Tibial nerve (tissue), 3 donors: ENCODE measurements at regions not wholly inside any gene's neighbourhood (a gene's known extent, or its start where the extent isn't known, plus 50 kb on each side); places are given as distances from the start of the nearest gene placed in this dataset.
"Not testable (repeated sequence)": the region's sequence is repeated elsewhere in the genome, so short reads cannot be mapped to it uniquely, and the experiment has no call there.

ENCODE experiments used
- CTCF ChIP-seq, 5 experiments: fragments of 200-600 bp in 3 of 5; fragments of 450-650 bp in 2 of 5; sonication (generic) in 3 of 5; IDR thresholded peaks; one replicate each; pipeline ENCODE4 v1.5.1; 2016 to 2019; ENCODE audit warnings: antibody characterized with exemption in 5 of 5, mild to moderate bottlenecking in 3 of 5, moderate library complexity in 2 of 5
- POLR2A ChIP-seq, 2 donors: fragments of 450-650 bp; IDR thresholded peaks; one replicate each; pipeline ENCODE4 v1.6.1; 2017; ENCODE audit warnings: antibody characterized with exemption in 2 of 2, mild to moderate bottlenecking in 2 of 2, moderate library complexity in 2 of 2

- TF ChIP-seq CTCF, POLR2A (IDR thresholded peaks at IDR 0.05): not testable (repeated sequence)
Measured at GRCh38 chr4:49233346-49233745, 247.3 kb downstream of the CWH43 start.
